T follicular helper cell (primary cell): ENCODE measurements at regions not wholly inside any gene's neighbourhood (a gene's known extent, or its start where the extent isn't known, plus 50 kb on each side); places are given as distances from the start of the nearest gene placed in this dataset.
"Not testable (repeated sequence)": the region's sequence is repeated elsewhere in the genome, so short reads cannot be mapped to it uniquely, and the experiment has no call there.

Experiments used
- DNase-seq: peaks from one replicate; pipeline ENCODE4 v3.0.0-alpha.2; 2020; ENCODE audit warnings: low read depth

GRCh38 chrX:26873736-26874135 lies 589.4 kb downstream of the PPP4R3C start:
- no peak for DNase-seq

GRCh38 chrX:26871967-26872366 lies 591.2 kb downstream of the PPP4R3C start:
- no peak for DNase-seq

GRCh38 chrX:26851981-26852380 lies 611.2 kb downstream of the PPP4R3C start:
- DNase-seq: no peak

- no peak for DNase-seq
Observed at GRCh38 chrX:26848511-26848910, 614.6 kb downstream of the PPP4R3C start.

GRCh38 chrX:26845056-26845455 lies 618.1 kb downstream of the PPP4R3C start:
- DNase-seq: no peak

- DNase-seq: no peak
Observed at GRCh38 chrX:26822448-26822847, 606.5 kb downstream of the MAGEB5 start.

GRCh38 chrX:26789751-26790150 lies 573.8 kb downstream of the MAGEB5 start:
- DNase-seq: no peak

- DNase-seq: no peak
Observed at GRCh38 chrX:26788402-26788998, 572.5 kb downstream of the MAGEB5 start.

- DNase-seq: no peak
Observed at GRCh38 chrX:26783512-26784225, 567.7 kb downstream of the MAGEB5 start.

GRCh38 chrX:26778320-26778888 lies 562.4 kb downstream of the MAGEB5 start:
- no peak for DNase-seq

- DNase-seq: no peak
Observed at GRCh38 chrX:26762253-26762652, 546.3 kb downstream of the MAGEB5 start.

- not testable (repeated sequence) for DNase-seq
Observed at GRCh38 chrX:26755760-26756159, 539.8 kb downstream of the MAGEB5 start.

GRCh38 chrX:26747877-26748276 lies 531.9 kb downstream of the MAGEB5 start:
- DNase-seq: no peak

- DNase-seq: no peak
Observed at GRCh38 chrX:26722666-26723428, 506.9 kb downstream of the MAGEB5 start.

GRCh38 chrX:26672571-26672970 lies 456.6 kb downstream of the MAGEB5 start:
- DNase-seq: no peak

GRCh38 chrX:26670521-26670920 lies 454.6 kb downstream of the MAGEB5 start:
- DNase-seq: no peak

GRCh38 chrX:26664919-26665318 lies 448.9 kb downstream of the MAGEB5 start:
- DNase-seq: no peak

GRCh38 chrX:26653050-26653449 lies 437.1 kb downstream of the MAGEB5 start:
- no peak for DNase-seq

GRCh38 chrX:26651755-26652154 lies 435.8 kb downstream of the MAGEB5 start:
- no peak for DNase-seq

GRCh38 chrX:26649534-26649933 lies 433.6 kb downstream of the MAGEB5 start:
- DNase-seq: no peak

GRCh38 chrX:26631385-26631784 lies 415.4 kb downstream of the MAGEB5 start:
- DNase-seq: no peak

GRCh38 chrX:26613956-26614355 lies 398.0 kb downstream of the MAGEB5 start:
- no peak for DNase-seq

GRCh38 chrX:26606971-26607370 lies 391.0 kb downstream of the MAGEB5 start:
- no peak for DNase-seq
